ENCODE measurements at regions not wholly inside any gene's neighbourhood (a gene's known extent, or its start where the extent isn't known, plus 50 kb on each side); places are given as distances from the start of the nearest gene placed in this dataset.
A peak's percentile ranks its signal among the peaks of the same experiment; 100 is the strongest.
"Not testable (repeated sequence)": the region's sequence is repeated elsewhere in the genome, so short reads cannot be mapped to it uniquely, and the experiment has no call there.

DNA sequence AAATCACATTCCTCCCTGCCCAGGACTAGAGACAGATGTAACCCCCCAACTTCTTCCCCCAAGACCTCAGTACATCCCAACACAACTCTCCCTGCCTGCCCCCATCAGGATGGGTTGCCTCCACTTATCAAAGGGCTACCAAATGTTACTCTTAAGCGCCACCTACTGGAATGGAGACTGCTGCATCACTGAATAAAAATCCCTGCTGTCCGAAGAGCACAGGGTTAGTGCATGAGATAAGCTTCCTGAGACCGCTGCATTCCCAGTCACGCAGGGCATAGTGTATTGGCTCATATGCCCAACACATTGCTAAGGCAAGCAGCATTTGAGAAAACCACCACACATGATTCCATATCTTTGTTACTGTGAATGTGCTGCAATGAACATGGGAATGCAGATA lies 544.5 kb downstream of the PPP4R3C start:
- TF ChIP-seq, protein P1, sequence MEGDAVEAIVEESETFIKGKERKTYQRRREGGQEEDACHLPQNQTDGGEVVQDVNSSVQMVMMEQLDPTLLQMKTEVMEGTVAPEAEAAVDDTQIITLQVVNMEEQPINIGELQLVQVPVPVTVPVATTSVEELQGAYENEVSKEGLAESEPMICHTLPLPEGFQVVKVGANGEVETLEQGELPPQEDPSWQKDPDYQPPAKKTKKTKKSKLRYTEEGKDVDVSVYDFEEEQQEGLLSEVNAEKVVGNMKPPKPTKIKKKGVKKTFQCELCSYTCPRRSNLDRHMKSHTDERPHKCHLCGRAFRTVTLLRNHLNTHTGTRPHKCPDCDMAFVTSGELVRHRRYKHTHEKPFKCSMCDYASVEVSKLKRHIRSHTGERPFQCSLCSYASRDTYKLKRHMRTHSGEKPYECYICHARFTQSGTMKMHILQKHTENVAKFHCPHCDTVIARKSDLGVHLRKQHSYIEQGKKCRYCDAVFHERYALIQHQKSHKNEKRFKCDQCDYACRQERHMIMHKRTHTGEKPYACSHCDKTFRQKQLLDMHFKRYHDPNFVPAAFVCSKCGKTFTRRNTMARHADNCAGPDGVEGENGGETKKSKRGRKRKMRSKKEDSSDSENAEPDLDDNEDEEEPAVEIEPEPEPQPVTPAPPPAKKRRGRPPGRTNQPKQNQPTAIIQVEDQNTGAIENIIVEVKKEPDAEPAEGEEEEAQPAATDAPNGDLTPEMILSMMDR (IDR thresholded peaks at IDR 0.05 in 8 of 11, conservative IDR thresholded peaks at IDR 0.05 in 3 of 11): no peak
- TF ChIP-seq POLR2AphosphoS5 (IDR thresholded peaks at IDR 0.05) (no peak), POLR2A (IDR thresholded peaks at IDR 0.05) (no peak)
- no peaks in the 10 kb centered on the region for H3K27me3 ChIP-seq (replicated peaks in 1 of 7)
- intact Hi-C loops (cut with DNase I; ENCODE audit: low total_unique reads): no loop called here
- no peaks in the 10 kb centered on the region for H3K9me3 ChIP-seq
- WGBS, 5 donors: 0 to 50% (median 28%) methylated on average over 1 to 4 of the region's 4 CpGs
- no peak overlapping the region for H3K4me3 ChIP-seq
- H3K36me3 ChIP-seq: no peaks in the 10 kb centered on the region
- no peak overlapping the region for H3K27ac ChIP-seq
- no peaks in the 10 kb centered on the region for H3K4me1 ChIP-seq
- DNase-seq: no peak

DNA sequence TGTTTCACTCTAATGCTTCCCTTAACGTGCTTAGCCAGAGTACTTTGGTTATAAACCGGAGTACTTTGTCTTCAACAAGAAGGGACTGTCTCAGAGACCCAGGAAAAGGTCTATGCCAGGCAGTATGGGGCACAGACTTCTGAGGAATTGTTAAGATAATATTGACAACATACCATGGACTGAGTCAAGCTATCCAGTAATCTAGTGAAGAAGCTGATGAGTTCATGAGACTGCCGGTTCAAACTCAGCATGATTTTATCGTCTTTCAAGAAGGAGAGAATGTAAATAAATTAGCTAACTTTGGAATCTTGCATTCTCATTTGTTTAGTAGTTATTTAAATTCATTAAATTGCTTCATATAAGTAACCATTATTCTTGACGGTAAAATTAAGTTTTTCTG lies 546.1 kb downstream of the PPP4R3C start:
- H3K4me3 ChIP-seq: no peak overlapping the region
- H3K27ac ChIP-seq: no peak overlapping the region
- no peaks in the 10 kb centered on the region for H3K9me3 ChIP-seq
- no peaks in the 10 kb centered on the region for H3K4me1 ChIP-seq
- H3K36me3 ChIP-seq: no peaks in the 10 kb centered on the region
- TF ChIP-seq, protein P1 (IDR thresholded peaks at IDR 0.05 in 8 of 11, conservative IDR thresholded peaks at IDR 0.05 in 3 of 11): no peak
- intact Hi-C loops (cut with DNase I; ENCODE audit: low total_unique reads): no loop called here
- no peaks in the 10 kb centered on the region for H3K27me3 ChIP-seq (replicated peaks in 1 of 7)
- 78 to 91% (median 88%) methylated on average over 5 of the region's 5 CpGs for WGBS, 5 donors
- DNase-seq: no peak

DNA sequence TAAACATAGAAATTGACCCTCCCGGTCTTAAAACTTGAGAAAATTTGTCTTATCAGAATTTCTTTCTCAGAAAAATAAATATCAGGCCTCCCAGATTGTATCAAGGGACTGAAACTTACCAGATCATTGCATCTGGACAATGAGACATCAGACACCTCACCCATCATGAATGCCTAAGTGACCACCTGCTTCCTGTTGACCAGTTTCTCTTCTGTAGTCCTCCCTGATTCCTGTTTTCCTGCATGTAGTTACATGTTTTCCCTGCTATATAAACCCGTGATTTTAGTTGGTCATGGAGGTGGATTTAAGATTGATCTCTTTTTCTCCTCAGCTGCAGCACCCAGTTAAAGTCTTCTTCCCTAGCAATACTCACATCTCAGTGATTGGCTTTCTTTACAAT lies 548.1 kb downstream of the PPP4R3C start:
- no peaks in the 10 kb centered on the region for H3K4me1 ChIP-seq
- no peak for DNase-seq
- TF ChIP-seq POLR2A (IDR thresholded peaks at IDR 0.05) (no peak), POLR2AphosphoS5 (IDR thresholded peaks at IDR 0.05) (no peak)
- TF ChIP-seq, protein P1 (IDR thresholded peaks at IDR 0.05 in 8 of 11, conservative IDR thresholded peaks at IDR 0.05 in 3 of 11): no peak
- H3K4me3 ChIP-seq: no peak overlapping the region
- intact Hi-C loops (cut with DNase I; ENCODE audit: low total_unique reads): no loop called here
- H3K36me3 ChIP-seq: no peaks in the 10 kb centered on the region
- H3K27me3 ChIP-seq (replicated peaks in 1 of 7): no peaks in the 10 kb centered on the region
- H3K9me3 ChIP-seq: peaks cover 0 to 6% (median 0%) of the 10 kb centered on the region in 8 donors
- 47 to 69% (median 49%) methylated on average over 2 of the region's 2 CpGs for WGBS, 5 donors
- no peak overlapping the region for H3K27ac ChIP-seq

DNA sequence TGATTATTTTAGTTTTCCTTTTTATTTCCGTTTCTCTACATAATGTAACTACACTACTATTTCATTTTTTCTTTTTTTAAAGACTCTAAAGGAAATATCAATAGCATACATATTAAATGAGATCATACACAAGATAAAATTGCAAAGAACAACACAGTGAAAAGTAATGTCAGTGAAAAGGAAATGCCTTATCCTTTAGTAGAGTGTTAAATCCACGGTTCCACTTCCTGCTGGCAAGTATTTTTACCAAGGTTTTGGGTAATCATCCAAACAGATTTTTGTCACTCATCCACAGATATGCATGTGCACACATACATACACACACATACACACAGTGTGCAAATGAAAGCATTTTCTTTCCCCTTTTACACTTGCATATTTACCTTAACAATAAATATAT lies 548.9 kb downstream of the PPP4R3C start:
- Histone ChIP-seq H3K36me3 (no peaks in the 10 kb centered on the region), H3K27ac (no peak overlapping the region), H3K27me3 (replicated peaks in 1 of 7) (no peaks in the 10 kb centered on the region), H3K4me1 (no peaks in the 10 kb centered on the region), H3K9me3 (peaks cover 0 to 6% (median 0%) of the 10 kb centered on the region in 8 donors), H3K4me3 (no peak overlapping the region)
- TF ChIP-seq POLR2AphosphoS5 (IDR thresholded peaks at IDR 0.05) (no peak), POLR2A (IDR thresholded peaks at IDR 0.05) (no peak)
- TF ChIP-seq, protein P1 (IDR thresholded peaks at IDR 0.05 in 8 of 11, conservative IDR thresholded peaks at IDR 0.05 in 3 of 11): no peak
- 17 to 35% (median 22%) methylated on average over 2 of the region's 2 CpGs for WGBS, 5 donors
- intact Hi-C loops (cut with DNase I; ENCODE audit: low total_unique reads): no loop called here
- no peak for DNase-seq

DNA sequence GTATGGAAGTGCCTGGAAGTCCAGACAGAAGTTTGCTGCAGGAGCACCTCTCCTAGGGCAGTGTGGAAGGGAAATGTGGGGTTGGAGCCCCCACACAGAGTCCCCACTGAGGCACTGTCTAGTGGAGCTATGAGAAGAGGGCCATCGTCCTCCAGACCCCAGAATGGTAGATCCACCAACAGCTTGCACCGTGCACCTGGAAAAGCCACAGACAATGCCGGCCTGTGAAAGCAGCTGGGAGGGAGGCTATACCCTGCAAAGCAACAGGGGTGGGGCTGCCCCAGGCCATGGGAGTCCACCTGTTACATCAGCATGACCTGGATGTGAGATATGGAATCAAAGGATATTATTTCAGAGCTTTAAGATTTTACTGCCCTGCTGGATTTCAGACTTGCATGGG lies 551.4 kb downstream of the PPP4R3C start:
- 46 to 100% (median 80%) methylated on average over 3 of the region's 3 CpGs; no CpG with 5 or more reads in 1 of the 5 donors for WGBS, 5 donors
- not testable (repeated sequence) for H3K9me3 ChIP-seq, H3K27ac ChIP-seq

More for the DNA sequence above, 551.4 kb downstream of the PPP4R3C start:
- H3K36me3 ChIP-seq; H3K27me3 ChIP-seq (replicated peaks in 1 of 7); intact Hi-C loops (cut with DNase I; ENCODE audit: low total_unique reads); H3K4me3 ChIP-seq; H3K4me1 ChIP-seq: not testable (repeated sequence)
- DNase-seq: peak; percentile 67
